ENCODE measurements at regions not wholly inside any gene's neighbourhood (a gene's known extent, or its start where the extent isn't known, plus 50 kb on each side); places are given as distances from the start of the nearest gene placed in this dataset.

DNA sequence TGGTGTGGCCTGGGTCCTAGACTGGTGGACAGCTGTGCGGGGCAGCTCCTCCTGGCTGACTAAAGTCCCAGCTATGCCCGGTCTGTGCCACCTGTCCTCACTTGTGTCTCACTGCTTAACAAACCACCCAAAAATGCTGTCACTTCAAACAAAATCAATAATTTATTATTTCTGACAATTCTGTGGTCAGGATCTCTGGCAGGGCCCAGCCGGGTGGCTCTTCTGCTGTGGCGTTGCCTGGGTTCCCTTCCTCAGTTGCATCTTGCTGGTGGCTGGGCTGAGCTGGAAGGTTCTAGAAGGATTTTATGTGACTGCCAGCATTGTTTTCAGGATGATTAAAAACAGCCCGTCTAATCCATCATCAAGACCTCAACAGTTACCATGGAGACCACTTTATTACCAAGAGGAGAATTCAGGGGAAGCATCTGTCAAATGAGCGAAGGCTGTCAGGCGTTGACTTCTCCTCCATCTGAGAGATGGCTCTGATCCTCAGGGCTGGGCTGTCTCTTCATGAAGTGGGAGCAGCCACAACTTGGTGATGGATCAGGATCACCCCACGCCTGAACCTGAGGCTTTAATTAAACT, 280.6 kb upstream of the SFSWAP start:
- dilution Hi-C loops (cut with HindIII; ENCODE audit: low sequenced_read_pairs, unreplicated experiment), result no loop called here

More for the DNA sequence above, 280.6 kb upstream of the SFSWAP start:
- H3K23ac ChIP-seq (ENCODE audit: low read depth, low read length), result no peak overlapping the region
- POLR2A ChIA-PET (ENCODE audit: unreplicated experiment), result no interaction called here
- in situ Hi-C loops (cut with MboI; ENCODE audit: low sequenced_read_pairs), result no loop called here
- BruUV-seq (replicated peaks), result no TSS peak
- peaks cover 17% of the 10 kb centered on the region for H3K9me3 ChIP-seq (ENCODE audit: control insufficient read depth, insufficient read depth, low read length)
- intact Hi-C loops (cut with micrococcal nuclease), result no loop called here
- H2BK5ac ChIP-seq (ENCODE audit: low read depth, low read length, poor library complexity, severe bottlenecking), result no peak overlapping the region
- WGBS, 2 experiments (ENCODE audit: extremely low coverage in 2 of 2, insufficient read length in 1 of 2), result no CpG with 5 or more reads among the region's 8 CpGs
- no peak overlapping the region for H2AK5ac ChIP-seq (ENCODE audit: low read depth, low read length)
- H3K36me3 ChIP-seq (ENCODE audit: control insufficient read depth, insufficient read depth, low read length), result no peaks in the 10 kb centered on the region
- no peak overlapping the region for H3K9ac ChIP-seq (ENCODE audit: low read depth, low read length)
- H2AK9ac ChIP-seq (replicated peaks; ENCODE audit: low read depth, low read length, poor library complexity), result no peak overlapping the region
- DNase-seq (no peak), ATAC-seq (ENCODE audit: low read depth) (no peak)
- no peak overlapping the region for H2AFZ ChIP-seq (replicated peaks; ENCODE audit: low read length, poor library complexity)
- no peak overlapping the region for H3K14ac ChIP-seq (replicated peaks; ENCODE audit: low read depth, low read length)
- H3K56ac ChIP-seq (ENCODE audit: extremely low read depth, insufficient read depth, low read length), result no peak overlapping the region
- CTCF ChIA-PET, result no interaction called here
- H3K79me1 ChIP-seq (ENCODE audit: low read depth in 1 of 2, low read length in 2 of 2), result no peaks in the 10 kb centered on the region
- H2BK20ac ChIP-seq (ENCODE audit: low read depth, low read length), result no peak overlapping the region
- H2BK120ac ChIP-seq (ENCODE audit: low read depth, low read length), result no peak overlapping the region
- H3K9me1 ChIP-seq (ENCODE audit: insufficient read depth, low read length), result no peaks in the 10 kb centered on the region
- H3K27me3 ChIP-seq (ENCODE audit: control insufficient read depth, insufficient read depth, low read length), result no peaks in the 10 kb centered on the region
- no peak overlapping the region for H3K18ac ChIP-seq (ENCODE audit: low read depth, low read length)
- no peak overlapping the region for H3K4me3 ChIP-seq (ENCODE audit: insufficient read depth, low read depth, low read length)
- H4K5ac ChIP-seq (ENCODE audit: low read depth, low read length), result no peak overlapping the region
- no peak for TF ChIP-seq FOS (IDR thresholded peaks at IDR 0.05; ENCODE audit: low read depth, low read length)
- TF ChIP-seq MAZ (IDR thresholded peaks at IDR 0.05; ENCODE audit: borderline replicate concordance, low read depth, low read length), result no peak
- TF ChIP-seq RCOR1 (IDR thresholded peaks at IDR 0.05; ENCODE audit: insufficient replicate concordance, low read length), result no peak
- TF ChIP-seq, protein P1, sequence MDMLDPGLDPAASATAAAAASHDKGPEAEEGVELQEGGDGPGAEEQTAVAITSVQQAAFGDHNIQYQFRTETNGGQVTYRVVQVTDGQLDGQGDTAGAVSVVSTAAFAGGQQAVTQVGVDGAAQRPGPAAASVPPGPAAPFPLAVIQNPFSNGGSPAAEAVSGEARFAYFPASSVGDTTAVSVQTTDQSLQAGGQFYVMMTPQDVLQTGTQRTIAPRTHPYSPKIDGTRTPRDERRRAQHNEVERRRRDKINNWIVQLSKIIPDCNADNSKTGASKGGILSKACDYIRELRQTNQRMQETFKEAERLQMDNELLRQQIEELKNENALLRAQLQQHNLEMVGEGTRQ (IDR thresholded peaks at IDR 0.05; ENCODE audit: low read depth, low read length), result no peak
- no peak for TF ChIP-seq MXI1 (IDR thresholded peaks at IDR 0.05; ENCODE audit: borderline replicate concordance, low read depth, low read length)
- no peak for TF ChIP-seq NFE2L2 (IDR thresholded peaks at IDR 0.05; ENCODE audit: low read depth, low read length)
- TF ChIP-seq, protein P2, sequence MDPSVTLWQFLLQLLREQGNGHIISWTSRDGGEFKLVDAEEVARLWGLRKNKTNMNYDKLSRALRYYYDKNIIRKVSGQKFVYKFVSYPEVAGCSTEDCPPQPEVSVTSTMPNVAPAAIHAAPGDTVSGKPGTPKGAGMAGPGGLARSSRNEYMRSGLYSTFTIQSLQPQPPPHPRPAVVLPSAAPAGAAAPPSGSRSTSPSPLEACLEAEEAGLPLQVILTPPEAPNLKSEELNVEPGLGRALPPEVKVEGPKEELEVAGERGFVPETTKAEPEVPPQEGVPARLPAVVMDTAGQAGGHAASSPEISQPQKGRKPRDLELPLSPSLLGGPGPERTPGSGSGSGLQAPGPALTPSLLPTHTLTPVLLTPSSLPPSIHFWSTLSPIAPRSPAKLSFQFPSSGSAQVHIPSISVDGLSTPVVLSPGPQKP (IDR thresholded peaks at IDR 0.05; ENCODE audit: borderline replicate concordance, low read depth, low read length), result no peak
- no peak for TF ChIP-seq RAD21 (IDR thresholded peaks at IDR 0.05; ENCODE audit: low read length)
- TF ChIP-seq SMC3 (IDR thresholded peaks at IDR 0.05; ENCODE audit: low read depth, low read length), result no peak
- no peak for TF ChIP-seq MAFK (IDR thresholded peaks at IDR 0.05; ENCODE audit: low read depth, low read length)
- TF ChIP-seq, protein P3, sequence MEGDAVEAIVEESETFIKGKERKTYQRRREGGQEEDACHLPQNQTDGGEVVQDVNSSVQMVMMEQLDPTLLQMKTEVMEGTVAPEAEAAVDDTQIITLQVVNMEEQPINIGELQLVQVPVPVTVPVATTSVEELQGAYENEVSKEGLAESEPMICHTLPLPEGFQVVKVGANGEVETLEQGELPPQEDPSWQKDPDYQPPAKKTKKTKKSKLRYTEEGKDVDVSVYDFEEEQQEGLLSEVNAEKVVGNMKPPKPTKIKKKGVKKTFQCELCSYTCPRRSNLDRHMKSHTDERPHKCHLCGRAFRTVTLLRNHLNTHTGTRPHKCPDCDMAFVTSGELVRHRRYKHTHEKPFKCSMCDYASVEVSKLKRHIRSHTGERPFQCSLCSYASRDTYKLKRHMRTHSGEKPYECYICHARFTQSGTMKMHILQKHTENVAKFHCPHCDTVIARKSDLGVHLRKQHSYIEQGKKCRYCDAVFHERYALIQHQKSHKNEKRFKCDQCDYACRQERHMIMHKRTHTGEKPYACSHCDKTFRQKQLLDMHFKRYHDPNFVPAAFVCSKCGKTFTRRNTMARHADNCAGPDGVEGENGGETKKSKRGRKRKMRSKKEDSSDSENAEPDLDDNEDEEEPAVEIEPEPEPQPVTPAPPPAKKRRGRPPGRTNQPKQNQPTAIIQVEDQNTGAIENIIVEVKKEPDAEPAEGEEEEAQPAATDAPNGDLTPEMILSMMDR (conservative IDR thresholded peaks at IDR 0.05; ENCODE audit: low read depth, low read length), result no peak
- TF ChIP-seq BHLHE40 (IDR thresholded peaks at IDR 0.05; ENCODE audit: low read depth, low read length), result no peak
- TF ChIP-seq CEBPB (IDR thresholded peaks at IDR 0.05; ENCODE audit: low read depth, low read length), result no peak
- no peak for TF ChIP-seq RFX5 (IDR thresholded peaks at IDR 0.05; ENCODE audit: low read depth, low read length)
- no peak for TF ChIP-seq CHD1 (IDR thresholded peaks at IDR 0.05; ENCODE audit: low read depth, low read length)
- TF ChIP-seq POLR2A (IDR thresholded peaks at IDR 0.05; ENCODE audit: low read depth, low read length), result no peak
- H4K8ac ChIP-seq (ENCODE audit: low read depth in 2 of 2, low read length in 2 of 2), result no peak overlapping the region
- H3K4ac ChIP-seq (ENCODE audit: low read depth, low read length), result no peak overlapping the region
- no peak overlapping the region for H3K27ac ChIP-seq (ENCODE audit: insufficient read depth, low read length)
- no peak overlapping the region for H4K91ac ChIP-seq (ENCODE audit: insufficient read depth, low read depth, low read length)
- no peaks in the 10 kb centered on the region for H4K20me1 ChIP-seq (ENCODE audit: insufficient read depth, low read length)
- no peak overlapping the region for H3K4me2 ChIP-seq (ENCODE audit: low read depth, low read length)
- H2BK15ac ChIP-seq (ENCODE audit: low read depth, low read length), result no peak overlapping the region
- H3K4me1 ChIP-seq (ENCODE audit: control insufficient read depth, insufficient read depth, low read length), result no peaks in the 10 kb centered on the region

All from IMR-90 (cell line).